H1 (cell line): ENCODE measurements at regions not wholly inside any gene's neighbourhood (a gene's known extent, or its start where the extent isn't known, plus 50 kb on each side); places are given as distances from the start of the nearest gene placed in this dataset.

Source experiments
- CHD2 ChIP-seq: IDR thresholded peaks from 2 replicates; pipeline ENCODE4 v1.6.1; 2012; ENCODE audit warnings: low read length, improper control_type of control experiment
- CTBP2 ChIP-seq: IDR thresholded peaks from 2 replicates; pipeline ENCODE4 v1.7.0; 2011; ENCODE audit warnings: borderline replicate concordance, mild to moderate bottlenecking, moderate library complexity, mixed read lengths, low read length; ENCODE audit not compliant: insufficient read depth, insufficient read length
- EGR1 ChIP-seq: IDR thresholded peaks from 2 replicates; pipeline ENCODE4 v1.6.1; 2011; ENCODE audit warnings: low read depth, low read length, borderline replicate concordance
- HDAC6 ChIP-seq: IDR thresholded peaks from one replicate; pipeline ENCODE4 v1.7.1; 2012; ENCODE audit warnings: low read depth, mild to moderate bottlenecking, inconsistent platforms, low read length, moderate library complexity
- PHF8 ChIP-seq: fragments of 200-600 bp; sonication (generic); conservative IDR thresholded peaks from 2 replicates; pipeline ENCODE4 v1.7.1; 2012; ENCODE audit warnings: low read depth, mild to moderate bottlenecking, inconsistent platforms, low read length, moderate library complexity
- POU5F1 ChIP-seq: IDR thresholded peaks from 2 replicates; pipeline ENCODE4 v1.6.1; 2011; ENCODE audit warnings: low read depth, mild to moderate bottlenecking, low read length, moderate library complexity
- RAD21 ChIP-seq, 2 experiments: IDR thresholded peaks in 1 of 2; conservative IDR thresholded peaks in 1 of 2; 2 replicates each; pipeline ENCODE4 v1.6.1; 2011; ENCODE audit warnings: low read depth in 2 of 2, low read length in 2 of 2, improper control_type of control experiment in 1 of 2, inconsistent platforms in 1 of 2, mild to moderate bottlenecking in 1 of 2, moderate library complexity in 1 of 2
- RBBP5 ChIP-seq: IDR thresholded peaks from 2 replicates; pipeline ENCODE4 v1.7.1; 2012; ENCODE audit warnings: low read depth, mild to moderate bottlenecking, inconsistent platforms, low read length, moderate library complexity, borderline replicate concordance
- TAF1 ChIP-seq: IDR thresholded peaks from 2 replicates; pipeline ENCODE4 v1.6.1; 2011; ENCODE audit warnings: mild to moderate bottlenecking, low read depth, low read length
- TAF7 ChIP-seq: optimal IDR thresholded peaks from 2 replicates; pipeline ENCODE3; 2011; ENCODE audit warnings: low read depth, mild to moderate bottlenecking, inconsistent platforms, low read length, moderate library complexity, borderline replicate concordance
- TBP ChIP-seq: IDR thresholded peaks from 2 replicates; pipeline ENCODE4 v1.6.1; 2011; ENCODE audit warnings: low read depth, low read length, improper control_type of control experiment
- TEAD4 ChIP-seq: IDR thresholded peaks from 2 replicates; pipeline ENCODE4 v1.6.1; 2012; ENCODE audit warnings: low read depth, low read length, inconsistent platforms, mixed read lengths
- TF ChIP-seq, protein P1 (sequence below): fragments of 300-600 bp; sonication (generic); IDR thresholded peaks from 2 replicates; pipeline ENCODE4 v1.7.1; 2012; ENCODE audit warnings: low read length, moderate library complexity, mild to moderate bottlenecking, inconsistent platforms; ENCODE audit not compliant: insufficient replicate concordance

DNA sequence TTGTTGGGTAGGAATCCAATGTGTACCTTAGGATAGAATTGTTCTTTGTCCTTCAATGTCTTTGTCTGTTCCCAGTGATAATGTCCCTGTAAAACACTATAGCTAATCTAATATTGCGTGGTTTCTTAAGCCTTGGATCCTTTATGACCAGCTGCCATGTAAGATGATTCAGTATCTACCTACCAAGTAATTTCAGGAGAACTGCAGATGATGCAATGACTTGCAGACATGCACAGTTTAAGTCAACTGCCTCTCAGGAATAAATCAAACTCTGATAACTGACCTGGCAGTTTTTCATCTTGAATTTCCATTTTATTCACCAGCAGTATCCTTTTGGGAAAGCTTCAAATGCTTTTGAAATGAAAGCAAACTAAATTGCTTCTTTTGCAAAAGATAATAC is 157.8 kb downstream of the TPBG start (continued):
- TF ChIP-seq, protein P1, sequence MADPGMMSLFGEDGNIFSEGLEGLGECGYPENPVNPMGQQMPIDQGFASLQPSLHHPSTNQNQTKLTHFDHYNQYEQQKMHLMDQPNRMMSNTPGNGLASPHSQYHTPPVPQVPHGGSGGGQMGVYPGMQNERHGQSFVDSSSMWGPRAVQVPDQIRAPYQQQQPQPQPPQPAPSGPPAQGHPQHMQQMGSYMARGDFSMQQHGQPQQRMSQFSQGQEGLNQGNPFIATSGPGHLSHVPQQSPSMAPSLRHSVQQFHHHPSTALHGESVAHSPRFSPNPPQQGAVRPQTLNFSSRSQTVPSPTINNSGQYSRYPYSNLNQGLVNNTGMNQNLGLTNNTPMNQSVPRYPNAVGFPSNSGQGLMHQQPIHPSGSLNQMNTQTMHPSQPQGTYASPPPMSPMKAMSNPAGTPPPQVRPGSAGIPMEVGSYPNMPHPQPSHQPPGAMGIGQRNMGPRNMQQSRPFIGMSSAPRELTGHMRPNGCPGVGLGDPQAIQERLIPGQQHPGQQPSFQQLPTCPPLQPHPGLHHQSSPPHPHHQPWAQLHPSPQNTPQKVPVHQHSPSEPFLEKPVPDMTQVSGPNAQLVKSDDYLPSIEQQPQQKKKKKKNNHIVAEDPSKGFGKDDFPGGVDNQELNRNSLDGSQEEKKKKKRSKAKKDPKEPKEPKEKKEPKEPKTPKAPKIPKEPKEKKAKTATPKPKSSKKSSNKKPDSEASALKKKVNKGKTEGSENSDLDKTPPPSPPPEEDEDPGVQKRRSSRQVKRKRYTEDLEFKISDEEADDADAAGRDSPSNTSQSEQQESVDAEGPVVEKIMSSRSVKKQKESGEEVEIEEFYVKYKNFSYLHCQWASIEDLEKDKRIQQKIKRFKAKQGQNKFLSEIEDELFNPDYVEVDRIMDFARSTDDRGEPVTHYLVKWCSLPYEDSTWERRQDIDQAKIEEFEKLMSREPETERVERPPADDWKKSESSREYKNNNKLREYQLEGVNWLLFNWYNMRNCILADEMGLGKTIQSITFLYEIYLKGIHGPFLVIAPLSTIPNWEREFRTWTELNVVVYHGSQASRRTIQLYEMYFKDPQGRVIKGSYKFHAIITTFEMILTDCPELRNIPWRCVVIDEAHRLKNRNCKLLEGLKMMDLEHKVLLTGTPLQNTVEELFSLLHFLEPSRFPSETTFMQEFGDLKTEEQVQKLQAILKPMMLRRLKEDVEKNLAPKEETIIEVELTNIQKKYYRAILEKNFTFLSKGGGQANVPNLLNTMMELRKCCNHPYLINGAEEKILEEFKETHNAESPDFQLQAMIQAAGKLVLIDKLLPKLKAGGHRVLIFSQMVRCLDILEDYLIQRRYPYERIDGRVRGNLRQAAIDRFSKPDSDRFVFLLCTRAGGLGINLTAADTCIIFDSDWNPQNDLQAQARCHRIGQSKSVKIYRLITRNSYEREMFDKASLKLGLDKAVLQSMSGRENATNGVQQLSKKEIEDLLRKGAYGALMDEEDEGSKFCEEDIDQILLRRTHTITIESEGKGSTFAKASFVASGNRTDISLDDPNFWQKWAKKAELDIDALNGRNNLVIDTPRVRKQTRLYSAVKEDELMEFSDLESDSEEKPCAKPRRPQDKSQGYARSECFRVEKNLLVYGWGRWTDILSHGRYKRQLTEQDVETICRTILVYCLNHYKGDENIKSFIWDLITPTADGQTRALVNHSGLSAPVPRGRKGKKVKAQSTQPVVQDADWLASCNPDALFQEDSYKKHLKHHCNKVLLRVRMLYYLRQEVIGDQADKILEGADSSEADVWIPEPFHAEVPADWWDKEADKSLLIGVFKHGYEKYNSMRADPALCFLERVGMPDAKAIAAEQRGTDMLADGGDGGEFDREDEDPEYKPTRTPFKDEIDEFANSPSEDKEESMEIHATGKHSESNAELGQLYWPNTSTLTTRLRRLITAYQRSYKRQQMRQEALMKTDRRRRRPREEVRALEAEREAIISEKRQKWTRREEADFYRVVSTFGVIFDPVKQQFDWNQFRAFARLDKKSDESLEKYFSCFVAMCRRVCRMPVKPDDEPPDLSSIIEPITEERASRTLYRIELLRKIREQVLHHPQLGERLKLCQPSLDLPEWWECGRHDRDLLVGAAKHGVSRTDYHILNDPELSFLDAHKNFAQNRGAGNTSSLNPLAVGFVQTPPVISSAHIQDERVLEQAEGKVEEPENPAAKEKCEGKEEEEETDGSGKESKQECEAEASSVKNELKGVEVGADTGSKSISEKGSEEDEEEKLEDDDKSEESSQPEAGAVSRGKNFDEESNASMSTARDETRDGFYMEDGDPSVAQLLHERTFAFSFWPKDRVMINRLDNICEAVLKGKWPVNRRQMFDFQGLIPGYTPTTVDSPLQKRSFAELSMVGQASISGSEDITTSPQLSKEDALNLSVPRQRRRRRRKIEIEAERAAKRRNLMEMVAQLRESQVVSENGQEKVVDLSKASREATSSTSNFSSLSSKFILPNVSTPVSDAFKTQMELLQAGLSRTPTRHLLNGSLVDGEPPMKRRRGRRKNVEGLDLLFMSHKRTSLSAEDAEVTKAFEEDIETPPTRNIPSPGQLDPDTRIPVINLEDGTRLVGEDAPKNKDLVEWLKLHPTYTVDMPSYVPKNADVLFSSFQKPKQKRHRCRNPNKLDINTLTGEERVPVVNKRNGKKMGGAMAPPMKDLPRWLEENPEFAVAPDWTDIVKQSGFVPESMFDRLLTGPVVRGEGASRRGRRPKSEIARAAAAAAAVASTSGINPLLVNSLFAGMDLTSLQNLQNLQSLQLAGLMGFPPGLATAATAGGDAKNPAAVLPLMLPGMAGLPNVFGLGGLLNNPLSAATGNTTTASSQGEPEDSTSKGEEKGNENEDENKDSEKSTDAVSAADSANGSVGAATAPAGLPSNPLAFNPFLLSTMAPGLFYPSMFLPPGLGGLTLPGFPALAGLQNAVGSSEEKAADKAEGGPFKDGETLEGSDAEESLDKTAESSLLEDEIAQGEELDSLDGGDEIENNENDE: no peak
- TF ChIP-seq RBBP5: no peak
- no peak for TF ChIP-seq TEAD4
- no peak for TF ChIP-seq RAD21 (IDR thresholded peaks at IDR 0.05 in 1 of 2, conservative IDR thresholded peaks at IDR 0.05 in 1 of 2; ENCODE audit: low read depth in 2 of 2, low read length in 2 of 2)
- no peak for TF ChIP-seq EGR1
- TF ChIP-seq CHD2: no peak
- no peak for TF ChIP-seq TAF7
- TF ChIP-seq HDAC6: no peak
- TF ChIP-seq TBP: no peak
- no peak for TF ChIP-seq POU5F1
- TF ChIP-seq TAF1: no peak
- TF ChIP-seq CTBP2: no peak
- TF ChIP-seq PHF8: no peak
